Spleen (tissue), 7 donors: ENCODE measurements at regions not wholly inside any gene's neighbourhood (a gene's known extent, or its start where the extent isn't known, plus 50 kb on each side); places are given as distances from the start of the nearest gene placed in this dataset.
"Not testable (repeated sequence)": the region's sequence is repeated elsewhere in the genome, so short reads cannot be mapped to it uniquely, and the experiment has no call there.

ENCODE experiments used
- CTCF ChIP-seq, 11 experiments: fragments of 200-600 bp in 7 of 11; fragments of 450-650 bp in 4 of 11; sonication (generic) in 4 of 11; IDR thresholded peaks in 8 of 11; conservative IDR thresholded peaks in 3 of 11; 1 replicate in 7 of 11; 2 replicates in 4 of 11; pipeline versions ENCODE4 v1.4.0 to v1.8.0; 2016 to 2021; ENCODE audit warnings: antibody characterized with exemption in 11 of 11, inconsistent platforms in 4 of 11, mild to moderate bottlenecking in 1 of 11
- POLR2A ChIP-seq, 3 donors: fragments of 450-650 bp; IDR thresholded peaks; one replicate each; pipeline ENCODE4 v1.5.1; 2017; ENCODE audit warnings: antibody characterized with exemption in 3 of 3, mild to moderate bottlenecking in 1 of 3
- donor health status: DM: no; HTN: no; CAD: no; lungs with moderate emphysema.
- donor health status: DM: no; HTN: no; CAD: no.
- donor health status: DM: no; HTN: no; CAD: no.

DNA sequence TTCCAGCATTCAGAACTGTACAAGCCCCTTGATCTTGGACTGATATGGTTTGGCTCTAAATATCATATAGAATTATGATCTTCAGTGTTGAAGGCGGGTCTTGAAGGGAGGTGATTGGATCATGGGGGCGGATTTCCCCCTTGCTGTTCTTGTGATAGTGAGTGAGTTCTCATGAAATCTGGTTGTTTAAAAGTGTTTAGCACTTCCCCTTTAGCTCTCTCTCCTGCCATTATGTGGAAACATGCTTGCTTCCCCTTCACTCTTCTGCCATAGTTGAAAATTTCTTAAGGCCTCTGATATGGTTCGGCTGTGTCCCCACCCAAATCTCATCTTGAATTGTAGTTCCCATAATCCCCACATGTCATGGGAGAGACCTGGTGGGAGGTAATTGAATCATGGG is 305.3 kb upstream of the CYRIA start:
- TF ChIP-seq POLR2A (IDR thresholded peaks at IDR 0.05); CTCF (IDR thresholded peaks at IDR 0.05 in 8 of 11, conservative IDR thresholded peaks at IDR 0.05 in 3 of 11): not testable (repeated sequence)
